Skeletal muscle cell (primary cell): ENCODE measurements at regions not wholly inside any gene's neighbourhood (a gene's known extent, or its start where the extent isn't known, plus 50 kb on each side); places are given as distances from the start of the nearest gene placed in this dataset.
"Not testable (repeated sequence)": the region's sequence is repeated elsewhere in the genome, so short reads cannot be mapped to it uniquely, and the experiment has no call there.

ENCODE experiments used
- DNase-seq: peaks from one replicate; pipeline ENCODE4 v3.0.0-alpha.2; 2010; ENCODE audit warnings: low read depth
- H3K4me3 ChIP-seq: 2 replicates; pipeline ENCODE4 v1.5.1; 2011; ENCODE audit warnings: low read depth, mild to moderate bottlenecking, control low read depth, low read length, moderate library complexity

- DNase-seq, result no peak
- no peak overlapping the region for H3K4me3 ChIP-seq
These were observed 172.0 kb downstream of the ATOH1 start for GRCh38 chr4:94000559-94000958.

GRCh38 chr4:94006932-94007331 is 178.4 kb downstream of the ATOH1 start:
- no peak for DNase-seq
- H3K4me3 ChIP-seq, result no peak overlapping the region

- no peak overlapping the region for H3K4me3 ChIP-seq
- no peak for DNase-seq
These were observed 182.6 kb downstream of the ATOH1 start for GRCh38 chr4:94011190-94011589.

- no peak overlapping the region for H3K4me3 ChIP-seq
- no peak for DNase-seq
These were observed 186.1 kb downstream of the ATOH1 start for GRCh38 chr4:94014484-94015136.

- no peak for DNase-seq
- H3K4me3 ChIP-seq, result no peak overlapping the region
These were observed 187.4 kb downstream of the ATOH1 start for GRCh38 chr4:94015956-94016355.

- DNase-seq, result no peak
- H3K4me3 ChIP-seq, result no peak overlapping the region
These were observed 174.9 kb upstream of the SMARCAD1 start for GRCh38 chr4:94032754-94033153.

- no peak overlapping the region for H3K4me3 ChIP-seq
- DNase-seq, result no peak
These were observed 170.7 kb upstream of the SMARCAD1 start for GRCh38 chr4:94036964-94037363.

GRCh38 chr4:94038195-94038594 is 169.5 kb upstream of the SMARCAD1 start:
- no peak overlapping the region for H3K4me3 ChIP-seq
- DNase-seq, result no peak

GRCh38 chr4:94039226-94039625 is 168.4 kb upstream of the SMARCAD1 start:
- DNase-seq, result no peak
- no peak overlapping the region for H3K4me3 ChIP-seq

- not testable (repeated sequence) for DNase-seq, H3K4me3 ChIP-seq
These were observed 163.2 kb upstream of the SMARCAD1 start for GRCh38 chr4:94044471-94044870.

- no peak overlapping the region for H3K4me3 ChIP-seq
- no peak for DNase-seq
These were observed 144.6 kb upstream of the SMARCAD1 start for GRCh38 chr4:94063084-94063483.

- H3K4me3 ChIP-seq, result no peak overlapping the region
- no peak for DNase-seq
These were observed 138.6 kb upstream of the SMARCAD1 start for GRCh38 chr4:94068753-94069719.

- H3K4me3 ChIP-seq, result no peak overlapping the region
- DNase-seq, result no peak
These were observed 131.2 kb upstream of the SMARCAD1 start for GRCh38 chr4:94076498-94076897.

- DNase-seq, result no peak
- H3K4me3 ChIP-seq, result no peak overlapping the region
These were observed 123.5 kb upstream of the SMARCAD1 start for GRCh38 chr4:94084155-94084554.

GRCh38 chr4:94099141-94099540 is 108.5 kb upstream of the SMARCAD1 start:
- not testable (repeated sequence) for DNase-seq, H3K4me3 ChIP-seq

GRCh38 chr4:94112644-94113043 is 95.0 kb upstream of the SMARCAD1 start:
- no peak overlapping the region for H3K4me3 ChIP-seq
- no peak for DNase-seq

GRCh38 chr4:94115687-94116086 is 92.0 kb upstream of the SMARCAD1 start:
- no peak overlapping the region for H3K4me3 ChIP-seq

GRCh38 chr4:94116842-94117241 is 90.8 kb upstream of the SMARCAD1 start:
- H3K4me3 ChIP-seq, result no peak overlapping the region
- no peak for DNase-seq

More at GRCh38 chr4:94115687-94116086, 92.0 kb upstream of the SMARCAD1 start:
- DNase-seq, result no peak

GRCh38 chr4:94126669-94127068 is 81.0 kb upstream of the SMARCAD1 start:
- H3K4me3 ChIP-seq, result no peak overlapping the region
- DNase-seq, result no peak

GRCh38 chr4:94127707-94128328 is 79.8 kb upstream of the SMARCAD1 start:
- H3K4me3 ChIP-seq, result no peak overlapping the region
- DNase-seq, result peak; percentile 1
